Fibroblast of skin of back (primary cell): ENCODE measurements at regions not wholly inside any gene's neighbourhood (a gene's known extent, or its start where the extent isn't known, plus 50 kb on each side); places are given as distances from the start of the nearest gene placed in this dataset.
A peak's percentile ranks its signal among the peaks of the same experiment; 100 is the strongest.
"Not testable (repeated sequence)": the region's sequence is repeated elsewhere in the genome, so short reads cannot be mapped to it uniquely, and the experiment has no call there.

Experiments used
- DNase-seq: peaks from one replicate; pipeline ENCODE4 v3.0.0-alpha.2; 2013

DNA sequence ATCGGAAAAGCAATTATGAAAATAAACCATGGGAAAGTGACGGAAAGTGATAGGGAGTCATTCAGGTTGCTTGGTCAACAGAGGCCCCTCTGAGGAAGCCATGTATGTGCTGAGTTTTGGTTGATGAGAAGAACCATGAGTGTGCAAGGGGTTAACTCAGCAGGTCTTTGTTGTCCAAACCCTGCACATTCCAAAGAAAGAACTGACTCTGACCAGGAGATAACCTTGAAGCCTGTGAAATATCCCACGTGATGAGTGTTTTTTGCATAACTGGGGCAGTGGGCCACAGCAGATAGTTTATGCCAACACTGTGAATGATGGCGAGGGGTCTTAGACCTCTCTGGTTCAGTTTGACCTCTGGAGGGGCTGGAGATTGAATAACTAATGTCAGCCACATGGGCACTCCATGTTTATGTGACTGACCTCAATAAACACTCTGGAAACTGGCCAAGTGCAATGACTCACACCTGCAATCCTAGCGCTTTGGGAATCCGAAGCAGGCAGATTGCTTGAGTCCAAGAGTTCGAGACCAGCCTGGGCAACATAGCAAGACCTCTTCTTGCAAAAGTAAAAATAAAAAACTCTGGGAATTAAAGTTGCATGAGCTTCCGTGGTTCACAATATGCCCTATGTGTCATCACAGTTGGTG, 154.0 kb upstream of the FOXK1 start:
- DNase-seq: no peak

DNA sequence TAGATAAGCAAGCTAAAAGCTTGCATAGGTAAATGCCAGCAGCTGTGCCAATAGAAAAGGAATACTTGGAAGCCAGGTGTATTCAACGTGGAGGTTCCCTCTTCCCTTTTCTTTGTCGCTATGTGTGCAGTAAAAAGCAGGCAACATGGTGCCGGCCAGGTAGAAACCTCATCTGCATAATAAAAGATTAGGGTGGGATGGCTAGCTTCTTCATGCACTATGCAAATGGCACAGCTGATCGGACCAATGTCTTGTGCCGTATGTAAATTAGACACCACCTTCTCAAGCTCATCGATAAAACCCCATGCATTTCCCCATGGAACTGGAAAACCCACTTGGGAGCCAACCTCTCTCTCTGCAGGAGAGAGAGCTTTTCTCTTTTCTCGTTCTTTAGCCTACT, 150.9 kb upstream of the FOXK1 start:
- DNase-seq: no peak

DNA sequence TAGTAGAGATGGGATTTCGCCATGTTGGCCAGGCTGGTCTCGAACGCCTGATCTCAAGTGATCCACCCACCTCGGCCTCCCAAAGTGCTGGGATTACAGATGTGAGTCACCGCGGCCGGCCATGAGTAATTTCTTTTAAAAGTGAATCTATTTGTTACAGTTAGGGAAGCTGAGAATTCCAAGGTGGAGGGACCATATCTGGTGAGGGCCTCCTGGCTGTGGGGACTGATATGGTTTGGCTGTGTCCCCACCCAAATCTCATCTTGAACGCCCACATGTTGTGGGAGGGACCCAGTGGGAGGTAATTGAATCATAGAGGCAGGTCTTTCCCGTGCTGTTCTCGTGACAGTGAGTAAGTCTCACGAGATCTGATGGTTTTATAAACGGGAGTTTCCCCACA, 148.8 kb upstream of the FOXK1 start:
- not testable (repeated sequence) for DNase-seq

DNA sequence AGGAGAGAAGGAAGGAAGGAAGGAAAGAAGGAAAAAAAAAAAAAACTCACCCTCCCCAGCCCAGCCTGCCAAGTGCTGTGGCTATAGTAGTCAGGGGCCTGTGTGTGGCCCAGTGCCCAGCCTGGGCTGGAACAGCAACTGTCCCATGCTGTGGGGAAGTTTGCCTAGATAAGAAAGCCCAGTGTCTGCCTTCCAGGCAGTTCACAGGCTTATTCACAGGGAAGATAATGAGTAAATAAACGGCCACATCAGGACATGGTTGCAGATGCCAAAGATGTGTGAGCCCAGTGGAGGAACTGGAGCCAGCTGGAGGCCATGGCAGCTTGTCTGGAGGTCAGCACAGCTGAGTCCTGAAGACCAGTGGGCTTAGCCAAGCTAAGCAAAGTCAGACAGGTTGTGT, 132.4 kb upstream of the FOXK1 start:
- no peak for DNase-seq

DNA sequence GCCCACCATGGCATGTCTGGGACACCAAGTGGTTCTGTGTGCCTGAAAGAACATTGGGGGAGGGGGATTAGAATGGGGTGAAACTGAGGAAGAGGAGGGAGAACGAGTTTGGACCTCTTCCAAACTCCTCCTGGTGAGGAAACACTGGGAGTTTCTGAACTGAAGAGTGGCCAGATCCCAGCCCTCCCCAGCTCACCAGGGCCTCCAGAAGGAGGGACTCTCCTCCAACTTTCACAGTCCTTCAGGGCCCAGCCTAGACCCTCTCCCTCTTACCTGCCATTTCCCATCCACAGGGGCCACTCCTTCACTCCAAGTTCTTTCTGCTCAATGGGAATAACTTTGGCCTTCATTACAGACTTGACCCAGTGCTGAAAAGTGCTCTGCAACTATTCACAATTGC, 132.0 kb upstream of the FOXK1 start:
- DNase-seq: no peak

DNA sequence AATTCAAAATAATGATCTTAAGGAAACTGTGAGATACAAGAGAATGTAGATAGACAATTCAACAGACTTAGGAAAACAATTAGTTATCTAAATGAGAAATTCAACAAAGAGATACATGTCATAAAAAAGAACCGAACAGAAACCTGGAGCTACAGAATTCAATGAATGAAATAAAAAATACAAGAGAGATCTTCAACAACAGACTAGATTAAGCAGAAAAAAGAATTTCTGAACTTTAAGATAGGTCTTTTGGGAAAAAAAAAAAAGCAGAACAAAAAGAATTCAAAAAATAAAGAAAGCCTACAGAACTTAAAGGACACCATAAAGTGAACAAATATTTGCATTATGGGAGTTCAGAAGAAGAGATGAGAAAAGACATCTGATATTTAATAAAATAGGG, 129.1 kb upstream of the FOXK1 start:
- DNase-seq: no peak

DNA sequence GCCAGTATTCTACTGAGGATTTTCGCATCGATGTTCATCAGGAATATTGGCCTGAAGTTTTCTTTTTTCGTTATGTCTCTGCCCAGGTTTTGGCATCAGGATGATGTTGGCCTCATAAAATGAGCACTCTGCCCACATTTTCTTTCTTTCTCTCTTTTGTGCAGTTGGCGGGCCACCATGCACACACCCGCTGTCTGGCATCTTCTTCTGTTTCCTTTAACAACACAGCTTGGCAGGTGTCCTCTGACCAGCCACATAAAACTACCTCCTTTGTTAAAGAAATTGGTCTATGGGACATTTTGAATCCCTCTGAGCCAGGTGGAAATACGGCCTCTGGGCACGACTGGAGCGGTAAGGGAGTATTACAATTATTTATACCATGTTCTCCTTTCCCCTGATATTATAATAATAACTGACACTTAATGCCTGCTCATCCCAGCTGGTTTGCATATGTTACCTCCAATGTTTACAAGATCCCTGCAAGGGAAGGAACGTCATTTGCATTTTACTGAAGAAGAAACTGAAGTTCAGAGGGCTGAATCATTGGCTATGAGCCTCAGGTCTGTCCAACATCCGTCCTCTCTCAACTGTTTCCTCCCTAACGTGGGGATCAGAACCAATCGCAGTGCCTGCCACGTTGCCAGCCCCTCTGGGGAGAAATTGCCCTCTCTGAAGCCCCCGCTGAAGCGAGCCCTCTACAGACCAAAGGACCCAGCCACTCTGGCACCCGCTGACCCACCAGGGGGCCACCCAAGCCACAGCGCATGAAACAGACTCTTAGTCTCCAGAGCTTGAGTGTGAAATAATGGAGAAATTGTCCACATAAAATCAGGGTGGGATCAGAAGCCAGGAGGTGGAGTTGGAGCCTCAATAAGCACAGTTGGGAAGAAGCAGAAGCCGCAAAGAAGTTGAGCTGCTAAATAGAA, 125.0 kb upstream of the FOXK1 start:
- DNase-seq: peak; percentile 4

DNA sequence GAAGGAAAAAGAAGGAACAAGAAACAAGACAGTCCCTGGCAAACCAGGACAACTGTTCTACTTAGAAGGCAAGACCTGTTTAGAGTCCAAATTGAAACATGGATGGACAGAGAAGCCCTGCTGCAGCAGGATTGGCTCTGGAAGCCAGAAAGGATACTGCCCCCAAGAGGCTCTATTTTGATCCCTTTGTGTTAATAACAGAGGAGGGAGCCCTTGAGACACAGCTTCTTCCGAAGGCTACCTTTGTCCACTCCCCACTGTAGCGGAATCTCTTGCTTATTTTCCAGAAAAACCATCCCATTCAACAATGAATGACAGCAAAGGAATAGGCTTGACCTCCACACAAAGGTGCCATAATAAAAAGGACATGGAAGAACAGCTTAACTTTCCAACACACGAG, 120.3 kb upstream of the FOXK1 start:
- DNase-seq: no peak

DNA sequence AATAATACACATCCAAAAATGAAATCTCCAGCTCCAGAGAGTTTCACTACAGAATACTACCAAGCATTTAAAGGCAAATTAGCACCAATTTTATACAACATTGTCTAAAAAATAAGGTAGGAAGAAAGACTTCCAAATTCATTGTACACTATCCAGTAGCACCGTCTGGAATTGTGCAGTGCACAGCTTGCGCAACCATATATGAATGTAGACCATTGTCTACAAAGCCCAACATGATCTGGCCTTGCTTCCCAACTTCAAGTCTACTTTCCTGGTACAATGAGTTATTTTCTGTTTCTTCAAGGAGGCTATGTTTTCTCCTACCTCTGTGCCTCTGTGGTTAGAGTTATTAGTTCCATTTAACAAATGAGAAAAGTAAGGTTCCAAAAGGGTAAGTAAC, 115.4 kb upstream of the FOXK1 start:
- no peak for DNase-seq

DNA sequence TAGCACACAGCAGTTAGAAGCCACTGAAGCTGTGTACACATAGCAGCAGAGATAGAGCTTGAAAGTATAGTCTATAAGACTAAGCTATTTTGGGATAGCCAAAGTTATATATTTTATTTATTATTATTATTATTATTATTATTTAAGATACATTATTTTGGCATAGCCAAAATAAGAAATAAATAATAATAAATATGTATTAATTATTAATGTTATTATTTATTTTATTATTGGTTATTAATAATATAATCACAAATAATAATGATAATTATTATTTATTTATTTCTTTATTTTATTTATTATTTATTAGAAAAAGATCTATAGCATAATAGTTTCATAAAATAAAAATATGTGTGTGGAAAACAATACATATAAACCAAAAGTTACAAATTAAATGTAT, 107.2 kb upstream of the FOXK1 start:
- no peak for DNase-seq

DNA sequence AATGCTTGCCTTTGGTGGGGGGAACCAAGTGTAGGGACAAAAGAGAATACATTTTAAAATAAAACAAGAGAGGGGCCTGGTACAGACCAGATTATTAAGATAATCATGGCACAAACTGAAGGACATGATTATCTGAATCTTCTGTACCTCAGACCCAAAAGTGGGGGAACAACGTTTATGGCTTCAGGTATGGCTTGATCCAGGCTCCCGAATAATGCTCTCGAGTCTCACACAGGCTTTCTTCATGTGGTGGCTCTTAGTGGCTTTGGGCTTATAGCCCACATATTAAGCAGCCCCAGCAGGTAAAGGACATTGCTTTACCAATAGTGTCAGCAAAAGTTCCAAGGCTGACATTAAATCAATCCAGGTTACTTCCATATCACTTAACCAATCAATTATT, 106.8 kb upstream of the FOXK1 start:
- no peak for DNase-seq

DNA sequence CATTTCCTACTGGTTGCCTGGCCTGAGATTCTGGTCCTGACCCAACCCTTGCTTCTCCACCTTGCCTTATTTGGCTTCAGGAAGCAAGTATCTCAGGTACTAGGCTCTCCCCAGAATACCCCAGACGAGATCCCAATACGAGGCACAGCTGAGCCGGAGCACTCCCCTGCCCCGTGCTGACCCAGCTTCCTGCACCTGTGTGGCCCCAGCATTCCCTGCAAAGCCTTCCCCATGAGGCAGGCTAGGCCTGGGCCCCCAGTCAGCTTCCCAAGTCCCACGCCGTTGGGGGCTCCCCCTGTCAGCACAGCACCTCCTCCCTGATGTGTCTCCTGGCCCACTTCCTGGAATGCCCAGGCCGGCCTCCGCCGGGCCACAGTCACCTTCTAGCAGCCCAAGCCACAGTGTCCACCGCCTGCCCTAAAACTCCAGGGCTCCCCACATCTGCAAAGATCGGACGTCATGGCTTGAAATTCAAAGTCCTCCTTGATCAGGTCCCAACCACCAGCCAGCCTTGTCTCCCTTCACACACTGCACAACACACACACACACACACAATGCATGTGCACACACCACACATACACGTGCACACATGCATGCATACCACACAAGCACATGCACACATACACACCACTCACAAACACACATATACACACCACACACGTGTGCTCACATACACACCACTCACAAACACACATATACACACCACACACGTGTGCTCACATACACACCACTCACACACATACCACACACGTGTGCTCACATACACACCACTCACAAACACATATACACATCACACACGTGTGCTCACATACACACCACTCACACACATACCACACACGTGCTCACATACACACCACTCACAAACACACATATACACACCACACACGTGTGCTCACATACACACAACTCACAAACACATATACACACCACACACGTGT, 78.9 kb upstream of the FOXK1 start:
- DNase-seq: no peak

DNA sequence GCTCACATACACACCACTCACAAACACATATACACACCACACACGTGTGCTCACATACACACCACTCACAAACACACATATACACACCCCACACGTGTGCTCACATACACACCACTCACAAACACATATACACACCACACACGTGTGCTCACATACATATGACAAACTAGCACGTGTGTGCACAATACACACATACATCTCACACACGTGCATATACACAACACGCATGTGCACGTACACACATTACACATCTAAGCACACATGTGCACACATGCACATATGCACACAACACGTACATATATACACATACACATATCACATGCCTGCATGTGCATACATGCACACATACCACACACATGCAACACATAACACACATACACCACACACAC, 78.3 kb upstream of the FOXK1 start:
- no peak for DNase-seq

DNA sequence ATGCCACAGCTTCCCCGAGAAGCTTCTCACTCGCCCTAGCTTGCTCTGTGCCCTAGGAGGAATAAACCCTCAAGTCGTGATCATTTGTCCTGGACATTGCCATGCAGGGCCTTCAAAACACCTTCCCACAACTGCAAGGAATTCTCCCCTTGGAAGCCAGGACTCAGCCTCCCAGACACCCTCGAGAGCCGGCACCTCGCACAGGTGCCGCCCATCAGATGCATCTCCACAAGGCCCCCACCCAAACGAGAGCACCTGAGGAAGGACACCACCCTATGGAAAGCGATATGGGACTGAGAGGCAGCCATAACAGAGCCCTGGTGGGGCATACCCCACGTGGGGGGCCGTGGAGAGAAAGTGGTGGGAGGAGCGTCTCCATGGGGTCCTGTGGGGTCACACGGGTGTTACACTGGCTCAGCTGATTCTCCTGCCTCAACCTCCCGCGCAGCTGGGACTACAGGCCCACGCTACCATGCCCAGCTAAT, 77.6 kb upstream of the FOXK1 start:
- DNase-seq: no peak

DNA sequence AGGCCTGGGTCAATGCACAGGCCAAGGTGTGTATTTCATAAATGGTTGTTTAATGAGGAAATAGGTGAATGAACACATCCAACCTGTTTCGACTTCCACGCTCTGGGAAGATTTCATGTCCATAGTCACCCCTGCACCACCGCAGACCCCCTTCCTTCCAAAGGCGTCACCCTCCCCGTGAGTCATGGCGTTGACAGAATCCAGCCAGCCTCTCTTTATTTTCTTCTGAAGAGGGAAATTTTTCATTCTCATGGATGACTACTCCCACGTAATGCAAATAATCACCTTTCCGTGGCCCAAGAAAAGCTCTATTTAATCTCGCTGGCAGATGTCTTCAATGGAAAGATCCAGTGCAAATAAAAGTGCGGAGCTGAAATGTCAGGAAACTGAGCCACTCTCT, 75.3 kb upstream of the FOXK1 start:
- no peak for DNase-seq

DNA sequence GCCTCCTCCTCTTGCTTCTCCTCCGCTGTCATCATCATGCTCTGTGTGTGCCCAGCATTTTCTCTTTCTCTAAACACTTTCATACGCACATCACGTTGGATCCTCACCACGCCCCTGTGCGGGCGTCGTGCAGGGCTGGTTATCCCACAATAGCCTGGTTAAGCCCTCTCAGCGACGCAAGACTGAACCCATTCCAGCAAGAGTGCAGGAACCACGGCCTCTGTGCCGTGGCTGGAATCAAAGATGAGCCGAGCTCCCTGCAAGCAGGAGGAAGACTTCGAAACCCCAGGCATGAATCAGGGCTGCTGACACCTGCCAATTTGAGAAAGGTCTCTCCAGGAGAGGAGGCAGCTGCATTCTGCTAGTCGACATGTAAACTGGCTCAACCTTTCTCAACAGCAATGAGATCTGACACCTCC, 74.8 kb upstream of the FOXK1 start:
- DNase-seq: no peak

DNA sequence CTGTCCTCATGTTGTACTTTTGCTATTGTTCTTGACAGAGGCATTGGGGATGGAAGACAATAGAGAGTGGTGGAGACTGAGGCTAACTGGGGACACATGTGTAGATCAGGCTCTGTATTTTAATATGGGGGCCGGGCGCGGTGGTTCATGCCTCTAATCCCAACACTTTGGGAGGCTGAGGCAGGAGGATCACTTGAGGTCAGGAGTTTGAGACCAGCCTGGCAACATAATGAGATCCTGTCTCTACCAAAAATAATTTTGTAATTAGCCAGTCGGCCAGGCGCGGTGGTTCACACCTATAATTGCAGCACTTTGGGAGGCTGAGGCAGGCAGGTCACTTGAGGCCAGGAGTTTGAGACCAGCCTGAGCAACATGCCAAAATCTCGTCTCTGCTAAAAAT, 72.5 kb upstream of the FOXK1 start:
- DNase-seq: not testable (repeated sequence)

DNA sequence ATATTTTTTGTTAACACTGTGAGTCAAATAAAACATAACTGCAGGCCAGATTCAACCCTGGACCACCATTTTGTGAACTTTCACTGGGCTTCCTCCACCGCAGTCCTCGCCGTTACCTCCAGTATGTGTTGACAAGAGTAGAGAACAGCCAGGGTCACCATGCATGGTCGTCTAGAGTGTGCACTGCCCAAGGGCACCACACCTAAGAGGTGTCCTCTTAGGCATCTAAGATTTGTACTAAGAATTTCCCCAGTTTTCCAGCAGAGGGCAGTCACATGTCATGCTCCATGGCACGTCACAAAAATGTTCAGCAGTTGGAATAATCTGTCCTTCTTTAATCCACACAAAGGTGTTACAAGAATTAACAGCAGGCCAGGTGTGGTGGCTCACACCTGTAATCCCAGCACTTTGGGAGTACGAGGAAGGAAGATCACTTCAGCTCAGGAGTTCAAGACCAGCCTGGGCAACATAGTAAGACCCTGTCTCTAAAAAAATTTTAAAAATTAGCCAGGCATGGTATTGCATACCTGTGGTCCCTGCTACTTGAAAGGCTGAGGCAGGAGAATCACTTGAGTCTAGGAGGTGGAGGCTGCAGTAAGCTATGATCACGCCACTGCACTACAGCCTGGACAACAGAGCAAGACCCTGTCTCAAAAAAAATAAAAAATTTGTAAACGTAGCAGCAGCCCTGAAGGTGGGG, 71.2 kb upstream of the FOXK1 start:
- DNase-seq: peak; percentile 62

DNA sequence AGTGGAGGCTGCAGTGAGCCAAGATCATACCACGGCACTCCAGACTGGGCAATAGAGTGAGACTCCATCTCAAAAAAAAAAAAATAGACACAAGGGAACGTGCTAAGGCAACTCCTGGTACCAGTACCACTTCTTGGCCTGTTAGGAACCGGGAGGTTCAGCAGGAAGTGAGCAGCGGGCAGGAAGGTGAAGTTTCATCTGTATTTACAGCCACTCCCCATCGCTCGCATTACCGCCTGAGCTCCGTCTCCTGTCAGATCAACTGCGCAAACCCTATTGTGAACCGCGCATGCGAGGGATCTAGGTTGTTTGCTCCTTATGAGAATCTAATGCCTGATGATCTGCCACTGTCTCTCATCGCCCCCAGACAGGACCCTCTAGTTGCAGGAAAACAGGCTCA, 69.9 kb upstream of the FOXK1 start:
- no peak for DNase-seq

DNA sequence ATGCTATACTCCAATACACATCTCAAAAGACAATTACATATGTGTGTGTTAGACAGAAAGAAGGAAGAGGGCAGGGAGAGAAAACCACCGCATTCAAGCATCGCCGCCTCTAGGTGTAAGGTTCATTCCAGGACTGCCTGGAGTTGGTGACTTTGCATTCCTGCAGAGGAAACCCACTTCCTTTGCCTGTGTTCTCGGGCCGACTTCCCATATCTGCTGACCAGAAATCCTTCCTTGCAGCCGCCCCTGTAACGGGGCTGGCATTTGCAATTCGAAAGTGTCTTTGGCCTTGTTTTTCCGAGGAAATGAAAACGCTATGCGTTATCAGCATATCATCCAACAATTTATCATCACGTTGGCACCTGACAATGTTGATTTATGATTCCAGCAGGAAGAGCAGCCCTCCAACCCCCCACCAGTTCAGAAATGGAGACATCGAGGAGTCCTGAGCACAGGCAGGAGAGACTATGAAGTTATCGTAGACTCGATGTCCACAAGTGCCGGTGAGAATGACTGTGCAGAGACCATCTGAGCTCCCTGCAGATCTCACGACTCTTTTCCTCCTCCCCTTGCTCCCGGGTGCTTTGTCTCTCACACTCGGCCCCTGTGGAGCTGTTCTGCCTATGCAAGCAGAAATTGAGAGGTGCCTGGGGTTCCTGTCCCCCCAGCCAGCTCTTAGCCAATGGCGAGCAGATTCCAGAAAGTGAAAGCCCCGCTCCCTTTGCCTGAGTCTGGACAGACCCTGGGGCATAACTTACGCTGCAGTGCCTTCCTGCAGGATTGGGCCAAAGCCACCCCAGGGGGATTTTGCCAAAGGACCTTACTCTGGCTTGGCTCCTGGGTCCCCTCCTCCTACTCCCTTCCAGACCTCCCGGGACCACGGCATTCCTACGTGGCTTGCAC, 68.9 kb upstream of the FOXK1 start:
- DNase-seq: peak; percentile 58
